Breast epithelium (tissue), 3 donors: ENCODE measurements at regions not wholly inside any gene's neighbourhood (a gene's known extent, or its start where the extent isn't known, plus 50 kb on each side); places are given as distances from the start of the nearest gene placed in this dataset.

Source experiments
- POLR2AphosphoS5 ChIP-seq, 3 donors: sonication (generic); formaldehyde crosslinking; IDR thresholded peaks; one replicate each; pipeline ENCODE4 v1.6.1; 2017; ENCODE audit warnings: antibody characterized with exemption in 3 of 3
- TF ChIP-seq, protein P1 (sequence below), 3 donors: fragments of 450-650 bp; IDR thresholded peaks; one replicate each; pipeline ENCODE4 v1.5.1; 2016 to 2017; ENCODE audit warnings: antibody characterized with exemption in 3 of 3, mild to moderate bottlenecking in 3 of 3, moderate library complexity in 3 of 3

- TF ChIP-seq, protein P1, sequence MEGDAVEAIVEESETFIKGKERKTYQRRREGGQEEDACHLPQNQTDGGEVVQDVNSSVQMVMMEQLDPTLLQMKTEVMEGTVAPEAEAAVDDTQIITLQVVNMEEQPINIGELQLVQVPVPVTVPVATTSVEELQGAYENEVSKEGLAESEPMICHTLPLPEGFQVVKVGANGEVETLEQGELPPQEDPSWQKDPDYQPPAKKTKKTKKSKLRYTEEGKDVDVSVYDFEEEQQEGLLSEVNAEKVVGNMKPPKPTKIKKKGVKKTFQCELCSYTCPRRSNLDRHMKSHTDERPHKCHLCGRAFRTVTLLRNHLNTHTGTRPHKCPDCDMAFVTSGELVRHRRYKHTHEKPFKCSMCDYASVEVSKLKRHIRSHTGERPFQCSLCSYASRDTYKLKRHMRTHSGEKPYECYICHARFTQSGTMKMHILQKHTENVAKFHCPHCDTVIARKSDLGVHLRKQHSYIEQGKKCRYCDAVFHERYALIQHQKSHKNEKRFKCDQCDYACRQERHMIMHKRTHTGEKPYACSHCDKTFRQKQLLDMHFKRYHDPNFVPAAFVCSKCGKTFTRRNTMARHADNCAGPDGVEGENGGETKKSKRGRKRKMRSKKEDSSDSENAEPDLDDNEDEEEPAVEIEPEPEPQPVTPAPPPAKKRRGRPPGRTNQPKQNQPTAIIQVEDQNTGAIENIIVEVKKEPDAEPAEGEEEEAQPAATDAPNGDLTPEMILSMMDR (IDR thresholded peaks at IDR 0.05): no peak
- no peak for TF ChIP-seq POLR2AphosphoS5 (IDR thresholded peaks at IDR 0.05)
Measured at GRCh38 chr17:12599186-12599920, 66.3 kb upstream of the MYOCD start.
